ENCODE measurements at regions not wholly inside any gene's neighbourhood (a gene's known extent, or its start where the extent isn't known, plus 50 kb on each side); places are given as distances from the start of the nearest gene placed in this dataset.

DNA sequence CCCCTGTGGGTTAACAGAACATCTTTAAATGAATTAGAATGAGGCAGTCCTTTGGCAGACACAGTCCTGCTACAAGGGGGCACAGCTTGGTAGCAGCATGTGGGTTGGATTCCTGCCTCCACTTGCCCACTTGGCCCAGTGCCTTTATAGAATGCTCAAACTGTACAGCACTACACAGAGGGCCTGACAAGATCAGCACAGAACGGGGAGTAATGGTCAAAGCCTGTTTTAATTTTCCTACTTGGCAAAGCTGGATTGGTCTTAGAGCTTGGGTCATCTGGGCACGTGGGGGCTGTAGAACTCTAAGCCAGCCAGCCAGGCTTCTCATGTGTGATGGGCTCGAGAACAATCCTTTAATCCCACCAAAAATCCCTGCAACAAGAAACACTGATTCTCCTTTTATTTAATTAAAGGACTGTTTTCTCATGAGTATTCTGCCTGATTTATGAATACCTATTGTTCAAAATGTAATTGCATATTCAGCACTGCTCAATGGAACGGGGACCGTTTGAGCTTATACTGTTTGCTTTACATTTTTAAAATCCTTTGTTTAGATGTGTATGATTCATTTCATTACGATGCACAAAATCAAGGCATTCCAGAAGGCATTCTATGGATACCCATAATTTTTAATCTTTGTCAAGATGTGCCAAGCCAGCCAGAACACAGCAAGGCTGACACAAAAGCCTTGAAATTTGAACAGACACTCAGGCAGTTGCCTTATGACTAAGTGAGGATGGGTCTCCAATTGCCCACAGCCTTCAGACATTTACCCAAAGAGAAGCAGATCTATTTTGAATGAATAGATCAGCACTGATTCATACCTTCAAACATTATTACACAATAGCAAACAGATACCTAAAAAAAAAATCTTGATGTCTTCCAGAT, 249.3 kb upstream of the TGFBR2 start:
- TF ChIP-seq, protein P1, sequence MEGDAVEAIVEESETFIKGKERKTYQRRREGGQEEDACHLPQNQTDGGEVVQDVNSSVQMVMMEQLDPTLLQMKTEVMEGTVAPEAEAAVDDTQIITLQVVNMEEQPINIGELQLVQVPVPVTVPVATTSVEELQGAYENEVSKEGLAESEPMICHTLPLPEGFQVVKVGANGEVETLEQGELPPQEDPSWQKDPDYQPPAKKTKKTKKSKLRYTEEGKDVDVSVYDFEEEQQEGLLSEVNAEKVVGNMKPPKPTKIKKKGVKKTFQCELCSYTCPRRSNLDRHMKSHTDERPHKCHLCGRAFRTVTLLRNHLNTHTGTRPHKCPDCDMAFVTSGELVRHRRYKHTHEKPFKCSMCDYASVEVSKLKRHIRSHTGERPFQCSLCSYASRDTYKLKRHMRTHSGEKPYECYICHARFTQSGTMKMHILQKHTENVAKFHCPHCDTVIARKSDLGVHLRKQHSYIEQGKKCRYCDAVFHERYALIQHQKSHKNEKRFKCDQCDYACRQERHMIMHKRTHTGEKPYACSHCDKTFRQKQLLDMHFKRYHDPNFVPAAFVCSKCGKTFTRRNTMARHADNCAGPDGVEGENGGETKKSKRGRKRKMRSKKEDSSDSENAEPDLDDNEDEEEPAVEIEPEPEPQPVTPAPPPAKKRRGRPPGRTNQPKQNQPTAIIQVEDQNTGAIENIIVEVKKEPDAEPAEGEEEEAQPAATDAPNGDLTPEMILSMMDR (IDR thresholded peaks at IDR 0.05; ENCODE audit: insufficient read depth, low read depth, low read length) = no peak
- no peak for DNase-seq (ENCODE audit: low read depth)
- no peaks in the 10 kb centered on the region for H3K36me3 ChIP-seq (ENCODE audit: control insufficient read depth, insufficient read depth, low read length)
- no peak overlapping the region for H3K4me3 ChIP-seq (ENCODE audit: low read depth, low read length)
- H3K27me3 ChIP-seq (ENCODE audit: control insufficient read depth, insufficient read depth, low read length) = no peaks in the 10 kb centered on the region
- POLR2A ChIA-PET = no interaction called here
- CTCF ChIA-PET = interaction anchor here (0.7 to 1.8 kb wide), 2 partner anchors 12 to 819 kb away, joined by 3 to 6 read pairs; no protein-coding TSS in a partner anchor

DNA sequence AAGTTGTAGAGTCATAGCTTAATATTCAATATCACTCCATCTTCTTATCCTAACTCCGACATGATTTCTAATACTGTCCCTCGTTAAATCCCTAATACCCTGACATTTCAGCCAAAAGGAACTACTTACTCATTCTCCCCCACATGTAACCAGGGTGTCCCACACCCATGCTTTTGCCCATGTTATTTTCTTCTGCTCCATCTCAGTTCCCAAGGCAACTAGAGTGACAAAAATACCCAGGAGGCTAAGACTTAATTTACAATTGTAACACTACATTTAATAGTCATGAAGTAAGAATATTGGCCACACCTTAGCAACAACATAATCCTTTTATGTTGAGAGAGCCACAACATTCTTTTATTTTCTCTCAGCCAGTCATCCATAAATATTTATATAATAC, 248.5 kb upstream of the TGFBR2 start:
- TF ChIP-seq, protein P1 (IDR thresholded peaks at IDR 0.05; ENCODE audit: insufficient read depth, low read depth, low read length) = no peak
- H3K4me3 ChIP-seq (ENCODE audit: low read depth, low read length) = no peak overlapping the region
- ChIA-PET POLR2A (no interaction called here), CTCF (interaction anchor here (0.7 kb wide), 1 partner anchor 818 kb away, joined by 3 read pairs; no protein-coding TSS in a partner anchor)
- H3K36me3 ChIP-seq (ENCODE audit: control insufficient read depth, insufficient read depth, low read length) = no peaks in the 10 kb centered on the region
- no peak for DNase-seq (ENCODE audit: low read depth)
- H3K27me3 ChIP-seq (ENCODE audit: control insufficient read depth, insufficient read depth, low read length) = no peaks in the 10 kb centered on the region

DNA sequence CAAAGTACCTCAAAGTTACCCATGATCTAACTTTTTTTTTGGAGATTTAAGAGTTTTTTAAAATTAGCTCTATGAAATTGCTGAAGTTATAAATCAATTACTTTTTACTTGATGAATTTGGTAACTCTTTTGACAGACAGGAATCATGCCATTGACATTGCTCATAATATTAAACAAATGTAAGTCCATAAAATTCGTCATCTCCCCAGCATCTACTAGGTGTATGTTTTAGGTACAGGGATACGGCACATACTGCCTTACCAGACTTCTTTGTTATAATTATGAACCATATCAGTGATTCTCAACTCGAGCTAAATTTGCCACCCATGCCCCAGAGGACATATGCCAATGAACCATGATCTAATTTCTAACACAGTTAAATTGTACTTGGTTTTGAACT, 247.5 kb upstream of the TGFBR2 start:
- TF ChIP-seq, protein P1 (IDR thresholded peaks at IDR 0.05; ENCODE audit: insufficient read depth, low read depth, low read length) = no peak
- DNase-seq (ENCODE audit: low read depth) = no peak
- CTCF ChIA-PET = no interaction called here
- Histone ChIP-seq H3K4me3 (ENCODE audit: low read depth, low read length) (no peak overlapping the region), H3K27me3 (ENCODE audit: control insufficient read depth, insufficient read depth, low read length) (no peaks in the 10 kb centered on the region), H3K36me3 (ENCODE audit: control insufficient read depth, insufficient read depth, low read length) (no peaks in the 10 kb centered on the region)
- POLR2A ChIA-PET = no interaction called here

DNA sequence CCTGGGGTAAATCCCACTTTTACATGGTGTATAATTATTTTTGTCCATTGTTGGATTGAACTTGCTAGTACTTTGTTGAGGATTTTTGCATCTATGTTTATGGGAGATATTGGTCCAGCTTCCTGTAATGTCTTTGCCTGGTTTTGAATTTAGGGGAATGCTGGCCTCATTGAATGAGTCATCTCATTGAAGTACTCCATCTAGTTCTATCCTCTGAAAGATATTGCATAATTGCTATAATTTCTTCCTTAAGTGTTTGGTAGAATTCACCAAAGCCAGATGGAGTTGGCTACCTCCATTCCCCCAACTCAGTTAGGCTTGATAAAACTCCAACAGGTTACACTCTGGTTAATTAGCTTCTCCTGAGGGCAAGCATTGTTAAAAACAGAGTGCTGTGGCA, 237.4 kb upstream of the TGFBR2 start:
- Histone ChIP-seq H3K27me3 (ENCODE audit: control insufficient read depth, insufficient read depth, low read length) (no peaks in the 10 kb centered on the region), H3K36me3 (ENCODE audit: control insufficient read depth, insufficient read depth, low read length) (no peaks in the 10 kb centered on the region), H3K4me3 (ENCODE audit: low read depth, low read length) (no peak overlapping the region)
- ChIA-PET POLR2A (interaction anchor here (0.7 kb wide), 1 partner anchor 26 kb away, joined by 4 read pairs; no protein-coding TSS in a partner anchor), CTCF (interaction anchor here (1.2 kb wide), 1 partner anchor 13 kb away, joined by 6 read pairs; no protein-coding TSS in a partner anchor)
- TF ChIP-seq, protein P1 (IDR thresholded peaks at IDR 0.05; ENCODE audit: insufficient read depth, low read depth, low read length) = no peak
- peak; percentile 41 for DNase-seq (ENCODE audit: low read depth)

DNA sequence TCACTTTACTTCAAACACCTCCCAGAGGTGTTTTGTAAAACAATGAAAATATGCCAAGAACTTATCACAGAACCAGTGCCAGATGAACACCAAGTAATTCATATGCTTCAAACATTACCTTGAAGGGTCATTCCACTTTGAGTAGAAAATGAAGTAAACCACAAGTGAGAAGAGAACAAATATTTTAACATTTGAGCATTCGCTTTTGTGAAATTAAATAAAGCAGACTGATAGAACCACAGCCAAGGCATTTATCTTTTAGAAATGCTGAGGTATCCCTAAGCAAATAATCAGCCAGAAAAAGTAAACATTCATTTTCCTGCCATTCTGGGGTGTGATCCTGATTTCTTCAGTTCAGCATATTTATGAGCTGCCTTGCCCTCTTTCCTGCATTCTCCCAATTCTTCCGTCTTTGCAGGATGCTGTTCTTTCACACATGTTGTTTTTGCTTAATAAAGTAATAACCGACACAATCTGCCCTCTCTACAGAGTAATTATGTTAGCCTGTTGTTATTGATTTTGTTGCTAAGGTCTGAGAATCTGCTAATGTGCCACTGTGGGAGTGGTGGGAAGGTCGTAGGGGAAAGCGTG, 235.6 kb upstream of the TGFBR2 start:
- no peaks in the 10 kb centered on the region for H3K27me3 ChIP-seq (ENCODE audit: control insufficient read depth, insufficient read depth, low read length)
- POLR2A ChIA-PET = no interaction called here
- no peak overlapping the region for H3K4me3 ChIP-seq (ENCODE audit: low read depth, low read length)
- CTCF ChIA-PET = interaction anchor here (1.1 to 1.4 kb wide), 2 partner anchors 10 to 323 kb away, joined by 3 read pairs; no protein-coding TSS in a partner anchor
- DNase-seq (ENCODE audit: low read depth) = peak; percentile 67
- TF ChIP-seq, protein P1 (IDR thresholded peaks at IDR 0.05; ENCODE audit: insufficient read depth, low read depth, low read length) = no peak
- H3K36me3 ChIP-seq (ENCODE audit: control insufficient read depth, insufficient read depth, low read length) = no peaks in the 10 kb centered on the region
